ENCODE measurements at regions not wholly inside any gene's neighbourhood (a gene's known extent, or its start where the extent isn't known, plus 50 kb on each side); places are given as distances from the start of the nearest gene placed in this dataset.

GRCh38 chr5:8943301-8943700 is 602.6 kb downstream of the SEMA5A start:
- Histone ChIP-seq H3K27ac (ENCODE audit: low read depth, low read length) (no peak overlapping the region), H3K9ac (ENCODE audit: low read length) (no peak overlapping the region), H2AFZ (ENCODE audit: low read depth, low read length, poor library complexity, severe bottlenecking) (no peak overlapping the region), H3K4me3 (replicated peaks in 1 of 2; ENCODE audit: low read depth in 1 of 2, low read length in 2 of 2) (no peak overlapping the region), H4K20me1 (ENCODE audit: insufficient read depth) (no peaks in the 10 kb centered on the region), H3K4me2 (ENCODE audit: low read length) (no peak overlapping the region), H3K9me2 (ENCODE audit: insufficient read depth) (no peaks in the 10 kb centered on the region), H3K36me3 (ENCODE audit: control insufficient read depth in 1 of 2, insufficient read depth in 2 of 2, low read length in 2 of 2) (no peaks in the 10 kb centered on the region), H3K27me3 (ENCODE audit: insufficient read depth, low read length) (no peaks in the 10 kb centered on the region), H3K4me1 (ENCODE audit: control insufficient read depth in 1 of 2, insufficient read depth in 2 of 2, low read length in 2 of 2) (no peaks in the 10 kb centered on the region), H3K79me2 (ENCODE audit: insufficient read depth, low read length) (no peaks in the 10 kb centered on the region), H3K9me3 (ENCODE audit: control insufficient read depth in 1 of 2, insufficient read depth in 1 of 2, low read depth in 1 of 2, low read length in 2 of 2) (peaks cover 19 to 41% of the 10 kb centered on the region in 2 experiments; a peak in 2 of 4 replicates)
- BruUV-seq (replicated peaks): no TSS peak
- CTCF ChIA-PET: no interaction called here
- POLR2A ChIA-PET: no interaction called here
- intact Hi-C loops (cut with micrococcal nuclease): no loop called here
- no peak for ATAC-seq
- no peak for TF ChIP-seq POLR2AphosphoS5 (IDR thresholded peaks at IDR 0.05; ENCODE audit: low read depth, low read length)
- no peak for TF ChIP-seq EZH2 (IDR thresholded peaks at IDR 0.05)
- no peak for TF ChIP-seq JUND (IDR thresholded peaks at IDR 0.05)
- TF ChIP-seq EZH2phosphoT487 (IDR thresholded peaks at IDR 0.05; ENCODE audit: borderline replicate concordance): no peak
- TF ChIP-seq ATF3 (IDR thresholded peaks at IDR 0.05): no peak
- TF ChIP-seq RAD21 (IDR thresholded peaks at IDR 0.05; ENCODE audit: low read depth): no peak
- TF ChIP-seq SRF (IDR thresholded peaks at IDR 0.05; ENCODE audit: low read depth): no peak
- no peak for TF ChIP-seq POLR2A (IDR thresholded peaks at IDR 0.05; ENCODE audit: borderline replicate concordance, extremely low read depth, insufficient read depth, insufficient read length)
- TF ChIP-seq ZNF274 (IDR thresholded peaks at IDR 0.05; ENCODE audit: low read depth, low read length): no peak
- TF ChIP-seq, protein P1, sequence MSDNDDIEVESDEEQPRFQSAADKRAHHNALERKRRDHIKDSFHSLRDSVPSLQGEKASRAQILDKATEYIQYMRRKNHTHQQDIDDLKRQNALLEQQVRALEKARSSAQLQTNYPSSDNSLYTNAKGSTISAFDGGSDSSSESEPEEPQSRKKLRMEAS (IDR thresholded peaks at IDR 0.05): no peak
- no peak for TF ChIP-seq ELF1 (IDR thresholded peaks at IDR 0.05; ENCODE audit: borderline replicate concordance, low read depth)
- no peak for TF ChIP-seq EGR1 (IDR thresholded peaks at IDR 0.05; ENCODE audit: low read depth)
- no peak for DNase-seq (ENCODE audit: low read depth, low spot score)
- RAD21 ChIA-PET (ENCODE audit: low non-redundant PET in 1 of 2, low total read pairs in 2 of 2, uncharacterized antibody in 2 of 2, unreplicated experiment in 2 of 2): no interaction called here

DNA sequence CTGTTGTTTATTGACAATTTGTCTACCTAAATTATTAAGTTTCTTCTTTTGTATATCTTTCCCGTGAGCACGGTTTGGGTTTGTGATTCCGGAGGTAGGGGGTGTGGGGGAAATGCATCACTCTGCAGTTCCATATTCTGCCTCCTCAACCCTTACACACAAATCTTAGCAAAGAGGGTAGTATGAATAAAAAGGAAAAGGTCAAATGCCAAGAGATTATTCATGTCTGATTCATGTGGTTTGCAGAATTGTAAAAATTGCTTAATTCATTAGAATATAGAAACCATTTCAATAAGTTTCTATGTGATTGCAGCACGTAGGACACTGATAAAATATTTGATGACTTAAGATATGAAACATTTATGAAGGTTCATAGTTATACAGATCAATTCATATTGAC is 601.9 kb downstream of the SEMA5A start:
- Histone ChIP-seq H3K27me3 (ENCODE audit: insufficient read depth, low read length) (no peaks in the 10 kb centered on the region), H3K4me1 (ENCODE audit: control insufficient read depth in 1 of 2, insufficient read depth in 2 of 2, low read length in 2 of 2) (no peaks in the 10 kb centered on the region), H3K79me2 (ENCODE audit: insufficient read depth, low read length) (no peaks in the 10 kb centered on the region), H3K4me3 (replicated peaks in 1 of 2; ENCODE audit: low read depth in 1 of 2, low read length in 2 of 2) (no peak overlapping the region), H4K20me1 (ENCODE audit: insufficient read depth) (no peaks in the 10 kb centered on the region), H2AFZ (ENCODE audit: low read depth, low read length, poor library complexity, severe bottlenecking) (no peak overlapping the region), H3K4me2 (ENCODE audit: low read length) (no peak overlapping the region), H3K9ac (ENCODE audit: low read length) (no peak overlapping the region), H3K9me3 (ENCODE audit: control insufficient read depth in 1 of 2, insufficient read depth in 1 of 2, low read depth in 1 of 2, low read length in 2 of 2) (peaks cover 19 to 38% of the 10 kb centered on the region in 2 experiments; a peak in 2 of 4 replicates), H3K27ac (ENCODE audit: low read depth, low read length) (no peak overlapping the region), H3K36me3 (ENCODE audit: control insufficient read depth in 1 of 2, insufficient read depth in 2 of 2, low read length in 2 of 2) (no peaks in the 10 kb centered on the region), H3K9me2 (ENCODE audit: insufficient read depth) (no peaks in the 10 kb centered on the region)
- DNase-seq (ENCODE audit: low read depth, low spot score) (no peak), ATAC-seq (no peak)
- TF ChIP-seq FOSL1 (IDR thresholded peaks at IDR 0.05; ENCODE audit: low read depth) (no peak), YY1 (IDR thresholded peaks at IDR 0.05; ENCODE audit: extremely low read depth, insufficient replicate concordance, low read depth, low read length) (no peak), ZNF274 (IDR thresholded peaks at IDR 0.05; ENCODE audit: low read depth, low read length) (no peak), EZH2 (IDR thresholded peaks at IDR 0.05) (no peak), TCF7L2 (IDR thresholded peaks at IDR 0.05; ENCODE audit: borderline replicate concordance, extremely low read depth, insufficient read depth, insufficient read length) (no peak), JUND (IDR thresholded peaks at IDR 0.05) (no peak), ATF3 (IDR thresholded peaks at IDR 0.05) (no peak)
- RAD21 ChIA-PET (ENCODE audit: low non-redundant PET in 1 of 2, low total read pairs in 2 of 2, uncharacterized antibody in 2 of 2, unreplicated experiment in 2 of 2): no interaction called here
- intact Hi-C loops (cut with micrococcal nuclease): no loop called here
- no TSS peak for BruUV-seq (replicated peaks)
- CTCF ChIA-PET: no interaction called here
- POLR2A ChIA-PET: no interaction called here
